Spleen (tissue), 7 donors: ENCODE measurements at regions not wholly inside any gene's neighbourhood (a gene's known extent, or its start where the extent isn't known, plus 50 kb on each side); places are given as distances from the start of the nearest gene placed in this dataset.

Experiments
- CTCF ChIP-seq, 11 experiments: fragments of 200-600 bp in 7 of 11; fragments of 450-650 bp in 4 of 11; sonication (generic) in 4 of 11; IDR thresholded peaks in 8 of 11; conservative IDR thresholded peaks in 3 of 11; 1 replicate in 7 of 11; 2 replicates in 4 of 11; pipeline versions ENCODE4 v1.4.0 to v1.8.0; 2016 to 2021; ENCODE audit warnings: antibody characterized with exemption in 11 of 11, inconsistent platforms in 4 of 11, mild to moderate bottlenecking in 1 of 11
- POLR2A ChIP-seq, 3 donors: fragments of 450-650 bp; IDR thresholded peaks; one replicate each; pipeline ENCODE4 v1.5.1; 2017; ENCODE audit warnings: antibody characterized with exemption in 3 of 3, mild to moderate bottlenecking in 1 of 3
- POLR2AphosphoS5 ChIP-seq, 3 donors: sonication (generic); formaldehyde crosslinking; IDR thresholded peaks; one replicate each; pipeline ENCODE4 v1.5.1; 2017; ENCODE audit warnings: antibody characterized with exemption in 3 of 3
- donor health status: DM: no; HTN: no; CAD: no; lungs with moderate emphysema.
- donor health status: DM: no; HTN: no; CAD: no.
- donor health status: DM: no; HTN: no; CAD: no.

DNA sequence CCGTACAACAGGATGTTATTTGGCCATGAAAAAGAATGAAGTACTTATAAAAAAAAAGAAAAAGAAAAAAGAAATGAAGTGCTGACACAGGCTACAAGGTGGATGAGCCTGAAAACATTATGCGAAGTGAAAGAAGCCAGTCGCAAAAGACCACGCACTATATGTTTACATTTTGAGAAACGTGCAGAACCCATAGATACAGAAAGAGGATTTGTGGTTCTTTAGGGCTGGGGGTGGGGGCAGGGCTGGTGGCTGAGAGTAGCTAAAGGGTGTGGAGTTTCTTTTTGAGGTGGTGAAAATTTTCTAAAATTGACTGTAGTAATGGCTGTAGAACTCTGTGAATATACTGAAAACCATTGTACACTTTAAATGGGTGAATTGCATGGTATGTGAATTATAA lies 86.0 kb upstream of the FAM20C start:
- TF ChIP-seq CTCF (IDR thresholded peaks at IDR 0.05 in 8 of 11, conservative IDR thresholded peaks at IDR 0.05 in 3 of 11) (no peak), POLR2AphosphoS5 (IDR thresholded peaks at IDR 0.05) (no peak), POLR2A (IDR thresholded peaks at IDR 0.05) (no peak)
